ENCODE measurements at regions not wholly inside any gene's neighbourhood (a gene's known extent, or its start where the extent isn't known, plus 50 kb on each side); places are given as distances from the start of the nearest gene placed in this dataset.
"Not testable (repeated sequence)": the region's sequence is repeated elsewhere in the genome, so short reads cannot be mapped to it uniquely, and the experiment has no call there.

DNA sequence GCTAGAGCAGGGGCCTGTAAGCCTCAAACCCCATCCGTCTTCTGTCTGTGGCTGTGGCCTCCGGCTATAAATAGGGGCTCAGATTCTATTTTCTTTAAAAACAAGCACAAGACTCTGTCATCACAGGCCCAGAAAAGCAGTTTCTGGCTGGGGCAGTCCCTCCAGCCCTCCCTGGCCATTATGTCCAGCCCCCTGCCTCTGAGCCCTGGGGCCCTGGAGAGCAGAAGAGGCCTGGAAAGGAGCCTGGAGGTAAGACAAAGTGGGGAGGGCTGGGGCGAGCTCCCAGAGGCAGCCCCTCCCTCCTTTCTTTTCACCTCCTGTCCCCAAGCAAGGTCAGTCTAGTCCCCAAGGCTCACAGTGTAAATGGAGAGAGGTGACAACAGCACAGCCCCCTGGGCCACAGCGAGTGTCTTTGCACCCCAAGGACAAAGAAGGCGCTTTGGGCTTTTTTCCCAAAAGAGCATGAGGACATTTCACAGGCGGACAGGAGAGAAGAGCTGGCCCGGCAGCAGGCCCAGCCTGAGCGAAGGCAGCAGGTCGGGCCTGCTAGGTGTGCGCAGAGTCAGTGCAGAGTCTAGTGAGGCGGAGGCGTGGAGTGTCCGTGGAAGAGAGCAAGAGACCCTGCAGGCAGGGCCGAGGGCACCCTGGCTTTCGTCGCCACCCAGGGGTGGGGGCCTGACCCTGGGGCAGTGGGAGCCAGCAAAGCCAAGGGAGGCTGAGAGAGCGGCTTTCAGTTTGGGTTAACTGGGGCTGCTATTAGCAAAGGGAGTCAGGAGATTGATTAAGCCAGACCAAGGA is 188.3 kb downstream of the TBC1D2B start:
- WGBS (ENCODE audit: insufficient coverage) = 78% methylated on average over 14 of the region's 17 CpGs
- no peak overlapping the region for H3K4me3 ChIP-seq (ENCODE audit: low read length)
- H3K36me3 ChIP-seq (ENCODE audit: control insufficient read depth, insufficient read depth, low read length) = no peaks in the 10 kb centered on the region
- H3K27ac ChIP-seq (ENCODE audit: low read length) = peak overlapping the region; percentile 59
- no peaks in the 10 kb centered on the region for H3K27me3 ChIP-seq (ENCODE audit: control insufficient read depth, insufficient read depth, low read length)
- peak; percentile 42 for DNase-seq
- H3K9me3 ChIP-seq (replicated peaks; ENCODE audit: control insufficient read depth, low read depth, low read length) = no peaks in the 10 kb centered on the region
- H3K4me1 ChIP-seq (ENCODE audit: control insufficient read depth, insufficient read depth, low read length) = peaks cover 81% of the 10 kb centered on the region

DNA sequence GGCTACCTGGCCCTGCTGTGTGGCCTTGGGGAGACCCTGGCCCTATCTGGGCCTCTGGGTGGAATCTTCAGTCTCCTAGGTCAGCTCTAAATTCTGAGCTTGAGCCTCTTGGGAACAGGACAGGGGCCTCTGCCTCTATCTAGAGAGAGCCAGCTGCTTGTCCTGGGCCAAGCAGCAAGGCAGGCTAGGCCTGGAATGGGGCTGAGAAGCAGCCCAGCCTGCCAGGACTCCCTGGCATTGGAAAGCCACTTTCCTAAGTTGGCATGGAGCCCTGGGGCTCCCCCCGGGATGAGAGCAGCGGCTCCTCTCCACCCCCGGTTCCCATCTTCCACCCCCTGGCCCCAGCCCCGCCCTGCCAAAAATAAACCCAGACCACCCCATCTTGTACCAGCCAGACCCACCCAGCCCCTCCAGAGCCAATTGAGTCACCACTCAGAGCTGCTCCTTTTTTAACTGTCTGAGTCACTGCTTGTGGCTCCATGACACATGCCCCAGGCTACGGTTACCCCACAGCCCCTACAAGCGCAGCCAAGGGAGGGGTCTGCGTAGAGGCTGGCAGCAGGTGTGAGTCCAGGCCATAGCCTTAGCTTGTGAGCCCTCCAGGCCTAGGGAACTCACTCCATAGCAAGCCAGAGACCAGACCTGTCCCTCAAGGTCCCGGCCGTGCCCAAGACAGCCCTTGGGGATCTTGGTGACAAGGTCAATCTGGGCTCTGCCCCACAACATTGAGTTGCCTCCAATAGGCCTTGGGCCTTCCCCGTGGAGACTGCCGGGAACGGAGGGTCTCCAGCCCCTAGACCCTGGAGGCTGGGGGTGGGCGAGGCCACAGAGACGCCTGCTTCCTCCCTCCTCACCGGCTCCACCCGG is 189.7 kb downstream of the TBC1D2B start:
- Histone ChIP-seq H3K27ac (ENCODE audit: low read length) (peak overlapping the region; percentile 88), H3K4me1 (ENCODE audit: control insufficient read depth, insufficient read depth, low read length) (peaks cover 74% of the 10 kb centered on the region)
- not testable (repeated sequence) for H3K4me3 ChIP-seq (ENCODE audit: low read length); H3K36me3 ChIP-seq (ENCODE audit: control insufficient read depth, insufficient read depth, low read length); H3K9me3 ChIP-seq (replicated peaks; ENCODE audit: control insufficient read depth, low read depth, low read length); DNase-seq; H3K27me3 ChIP-seq (ENCODE audit: control insufficient read depth, insufficient read depth, low read length)
- no CpG with 5 or more reads among the region's 16 CpGs for WGBS (ENCODE audit: insufficient coverage)

DNA sequence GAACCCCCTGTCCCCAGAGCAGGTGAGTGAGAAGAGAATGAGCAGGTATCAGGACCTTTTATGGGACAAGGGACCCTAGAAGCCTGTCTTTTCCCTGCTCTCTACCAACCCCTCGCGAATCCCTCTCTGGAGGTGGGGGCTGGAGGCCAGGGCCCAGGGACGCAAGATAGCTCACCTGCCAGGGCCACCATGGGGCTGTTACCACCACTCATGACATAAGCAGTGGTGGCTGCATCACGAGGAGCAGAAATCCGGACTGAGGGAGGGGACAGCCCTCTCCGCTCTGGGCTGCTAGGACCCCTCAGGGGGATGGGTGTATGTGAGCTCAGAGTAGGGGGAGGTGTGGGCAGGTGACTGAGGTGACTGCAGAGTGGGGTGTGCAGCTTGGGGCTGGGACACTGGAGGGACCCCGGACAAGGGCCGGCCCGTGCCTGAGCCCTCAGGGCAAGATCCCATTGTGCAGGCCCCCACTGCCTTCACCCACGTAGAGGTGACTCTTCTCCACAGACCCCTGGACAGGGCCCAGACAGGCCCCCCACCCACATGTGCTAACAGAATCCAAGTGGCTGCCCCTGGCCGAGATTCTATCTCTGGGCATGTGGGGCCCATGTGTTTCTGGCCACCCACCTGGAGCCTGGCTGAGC is 190.6 kb downstream of the TBC1D2B start:
- H3K4me1 ChIP-seq (ENCODE audit: control insufficient read depth, insufficient read depth, low read length) = peaks cover 74% of the 10 kb centered on the region
- no peaks in the 10 kb centered on the region for H3K27me3 ChIP-seq (ENCODE audit: control insufficient read depth, insufficient read depth, low read length)
- peak overlapping the region; percentile 88 for H3K27ac ChIP-seq (ENCODE audit: low read length)
- H3K4me3 ChIP-seq (ENCODE audit: low read length) = no peak overlapping the region
- DNase-seq = no peak
- 89% methylated on average over 6 of the region's 11 CpGs for WGBS (ENCODE audit: insufficient coverage)
- no peaks in the 10 kb centered on the region for H3K9me3 ChIP-seq (replicated peaks; ENCODE audit: control insufficient read depth, low read depth, low read length)
- H3K36me3 ChIP-seq (ENCODE audit: control insufficient read depth, insufficient read depth, low read length) = no peaks in the 10 kb centered on the region

DNA sequence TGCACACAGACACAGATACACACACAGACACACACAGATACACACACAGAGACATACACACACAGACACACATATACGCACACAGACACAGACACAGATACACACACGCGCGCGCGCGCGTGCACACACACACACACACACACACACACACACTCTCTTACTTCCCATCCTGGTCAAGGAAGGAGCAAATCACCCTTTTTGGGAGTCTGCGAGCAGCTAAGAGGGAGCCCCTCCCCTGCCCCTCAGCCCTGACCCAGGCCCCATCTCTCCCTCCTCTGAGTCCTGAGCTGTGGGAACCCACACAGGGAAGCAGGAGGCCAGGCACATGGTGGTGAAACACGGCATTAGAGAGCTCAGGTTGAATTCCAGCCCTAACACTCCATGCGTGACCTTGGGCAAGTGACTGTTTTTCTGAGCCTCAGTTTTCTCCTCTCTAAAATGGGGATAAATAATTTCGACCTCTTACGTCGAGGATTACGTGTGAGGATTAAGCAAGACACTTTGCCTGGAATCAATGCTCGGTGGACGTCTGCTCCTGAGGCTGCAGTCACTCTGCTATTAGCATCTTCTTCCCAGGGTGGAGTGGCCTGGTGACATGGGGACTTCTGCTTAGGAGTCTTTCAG is 191.5 kb downstream of the TBC1D2B start:
- not testable (repeated sequence) for H3K4me3 ChIP-seq (ENCODE audit: low read length); DNase-seq; H3K9me3 ChIP-seq (replicated peaks; ENCODE audit: control insufficient read depth, low read depth, low read length); H3K27me3 ChIP-seq (ENCODE audit: control insufficient read depth, insufficient read depth, low read length); H3K36me3 ChIP-seq (ENCODE audit: control insufficient read depth, insufficient read depth, low read length)
- H3K27ac ChIP-seq (ENCODE audit: low read length) = peak overlapping the region; percentile 9
- WGBS (ENCODE audit: insufficient coverage) = 93% methylated on average over 5 of the region's 17 CpGs
- H3K4me1 ChIP-seq (ENCODE audit: control insufficient read depth, insufficient read depth, low read length) = peaks cover 70% of the 10 kb centered on the region

DNA sequence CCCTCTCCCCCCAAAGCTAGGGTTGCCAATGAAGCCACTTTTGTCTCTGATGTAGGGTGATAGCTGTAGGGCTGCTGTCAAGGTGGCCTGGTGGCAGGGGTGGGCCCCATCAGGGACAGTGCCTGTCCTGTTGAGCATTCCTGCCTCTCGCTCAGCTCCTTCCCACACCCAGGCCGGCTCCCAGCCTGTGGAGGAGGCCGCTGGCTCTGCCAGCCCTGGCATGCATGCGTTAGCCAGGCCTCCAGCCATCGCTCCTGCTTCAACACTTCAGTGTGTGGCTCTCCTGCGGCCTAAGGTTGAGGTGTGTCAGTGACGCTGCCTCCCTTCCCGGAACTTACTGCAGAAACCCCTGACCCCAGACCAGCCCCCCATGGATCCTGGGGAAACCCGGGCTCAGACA is 194.5 kb downstream of the TBC1D2B start:
- not testable (repeated sequence) for DNase-seq; H3K9me3 ChIP-seq (replicated peaks; ENCODE audit: control insufficient read depth, low read depth, low read length); H3K27me3 ChIP-seq (ENCODE audit: control insufficient read depth, insufficient read depth, low read length); H3K36me3 ChIP-seq (ENCODE audit: control insufficient read depth, insufficient read depth, low read length); H3K27ac ChIP-seq (ENCODE audit: low read length); H3K4me3 ChIP-seq (ENCODE audit: low read length)
- no CpG with 5 or more reads among the region's 9 CpGs for WGBS (ENCODE audit: insufficient coverage)
- H3K4me1 ChIP-seq (ENCODE audit: control insufficient read depth, insufficient read depth, low read length) = peaks cover 47% of the 10 kb centered on the region

DNA sequence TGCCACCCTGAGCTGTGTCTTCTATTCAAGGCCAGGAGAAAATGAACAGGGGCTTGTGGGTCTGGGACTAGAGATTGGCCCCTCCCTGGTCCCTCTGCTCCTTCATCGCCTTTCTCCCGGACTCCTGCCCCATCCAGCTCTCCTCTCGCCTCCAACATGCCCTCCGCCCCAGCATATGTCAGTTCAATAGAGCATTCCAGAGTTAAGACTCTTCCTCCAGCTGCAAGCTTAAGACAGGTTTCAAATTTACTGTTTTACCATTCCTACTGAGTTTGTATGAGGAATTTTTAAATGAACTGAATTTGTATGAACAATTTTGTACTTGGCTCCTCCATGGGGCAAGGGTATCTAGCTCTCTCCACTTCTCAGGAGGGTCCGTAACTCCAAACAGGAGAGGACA is 195.6 kb downstream of the TBC1D2B start:
- no peaks in the 10 kb centered on the region for H3K36me3 ChIP-seq (ENCODE audit: control insufficient read depth, insufficient read depth, low read length)
- H3K27ac ChIP-seq (ENCODE audit: low read length) = no peak overlapping the region
- 63% methylated on average over 2 of the region's 5 CpGs for whole genome bisulfite sequencing (ENCODE audit: insufficient coverage)
- H3K27me3 ChIP-seq (ENCODE audit: control insufficient read depth, insufficient read depth, low read length) = no peaks in the 10 kb centered on the region
- no peak overlapping the region for H3K4me3 ChIP-seq (ENCODE audit: low read length)
- peaks cover 49% of the 10 kb centered on the region for H3K4me1 ChIP-seq (ENCODE audit: control insufficient read depth, insufficient read depth, low read length)
- DNase-seq = no peak
- H3K9me3 ChIP-seq (replicated peaks; ENCODE audit: control insufficient read depth, low read depth, low read length) = no peaks in the 10 kb centered on the region

DNA sequence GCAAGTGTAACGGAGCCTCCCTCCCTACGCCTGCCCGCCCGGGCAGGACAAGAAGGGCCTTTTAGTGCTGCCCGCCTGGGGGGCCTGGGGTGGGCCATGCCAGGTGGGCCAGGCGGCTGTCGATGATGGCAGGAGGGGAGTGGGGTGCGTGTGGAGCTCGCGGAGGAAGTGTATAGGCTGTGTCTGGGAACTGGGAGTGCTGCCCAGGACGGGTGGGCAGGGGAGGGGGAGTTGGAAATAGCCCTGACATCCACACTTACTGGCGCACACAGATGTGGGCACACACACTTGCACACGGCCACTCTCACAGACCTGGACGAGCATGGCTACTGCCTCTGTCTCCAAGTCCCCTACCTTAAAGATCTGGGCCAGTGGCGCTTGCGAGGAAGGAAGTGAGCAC is 196.0 kb downstream of the TBC1D2B start:
- not testable (repeated sequence) for H3K27me3 ChIP-seq (ENCODE audit: control insufficient read depth, insufficient read depth, low read length); H3K4me3 ChIP-seq (ENCODE audit: low read length); H3K27ac ChIP-seq (ENCODE audit: low read length); H3K9me3 ChIP-seq (replicated peaks; ENCODE audit: control insufficient read depth, low read depth, low read length); H3K36me3 ChIP-seq (ENCODE audit: control insufficient read depth, insufficient read depth, low read length)
- 39% methylated on average over 7 of the region's 16 CpGs for WGBS (ENCODE audit: insufficient coverage)
- H3K4me1 ChIP-seq (ENCODE audit: control insufficient read depth, insufficient read depth, low read length) = peaks cover 45% of the 10 kb centered on the region
- peak; percentile 36 for DNase-seq

DNA sequence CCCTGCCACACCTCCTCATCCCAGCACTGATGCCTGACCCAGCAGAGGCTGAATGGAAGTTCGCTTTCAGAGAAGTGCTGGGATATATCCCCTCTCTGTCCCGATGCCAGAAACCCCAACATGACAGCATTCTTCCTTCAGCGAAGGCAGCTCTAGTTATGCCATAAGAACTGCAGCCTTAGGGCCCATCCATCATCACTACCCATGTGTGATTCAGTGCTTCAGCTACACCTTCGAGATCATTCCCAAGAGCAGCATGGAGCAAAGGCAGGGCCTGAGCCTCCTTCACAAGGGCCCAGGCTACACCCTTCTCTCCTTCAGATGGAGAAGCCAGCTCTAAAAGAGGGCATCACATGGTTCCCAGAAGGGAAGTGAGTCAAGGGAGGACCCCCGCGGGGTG is 198.0 kb downstream of the TBC1D2B start:
- not testable (repeated sequence) for H3K36me3 ChIP-seq (ENCODE audit: control insufficient read depth, insufficient read depth, low read length); H3K9me3 ChIP-seq (replicated peaks; ENCODE audit: control insufficient read depth, low read depth, low read length); DNase-seq; H3K4me3 ChIP-seq (ENCODE audit: low read length); H3K27me3 ChIP-seq (ENCODE audit: control insufficient read depth, insufficient read depth, low read length); H3K27ac ChIP-seq (ENCODE audit: low read length)
- peaks cover 40% of the 10 kb centered on the region for H3K4me1 ChIP-seq (ENCODE audit: control insufficient read depth, insufficient read depth, low read length)
- WGBS (ENCODE audit: insufficient coverage) = 38% methylated on average over 3 of the region's 6 CpGs

DNA sequence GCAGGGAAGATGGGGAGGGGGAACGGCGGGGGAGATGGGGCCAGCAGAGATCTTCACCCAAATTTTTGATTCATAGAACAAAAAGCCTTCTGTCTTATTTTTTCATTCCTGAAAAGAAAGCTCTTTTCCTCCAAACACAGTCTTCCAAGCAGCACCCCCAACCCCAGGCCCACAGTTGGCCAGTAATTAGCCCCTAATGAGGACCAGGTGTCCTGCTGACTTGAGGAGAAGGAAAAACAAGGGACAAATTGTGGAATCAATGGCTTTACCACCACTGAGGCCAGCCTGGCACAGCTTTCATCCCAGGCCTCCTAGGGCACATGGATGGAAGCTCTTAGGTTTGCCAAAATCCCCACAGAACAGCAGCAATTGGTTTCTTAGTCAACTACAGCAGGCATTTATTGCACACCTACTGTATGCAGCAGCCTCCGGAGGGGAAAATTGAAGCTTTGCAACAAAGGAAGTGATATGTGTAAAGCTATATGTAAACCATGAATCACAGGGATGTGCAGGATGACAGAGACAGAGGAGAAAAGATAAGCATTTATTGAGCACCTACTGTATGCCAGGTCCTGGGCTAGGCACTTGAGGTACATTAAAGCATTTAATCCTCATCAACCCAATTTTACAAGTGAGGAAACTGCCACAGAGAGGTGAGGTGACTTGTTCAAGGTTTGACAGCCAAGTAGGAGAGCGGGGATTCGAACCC is 199.5 kb downstream of the TBC1D2B start:
- no peak overlapping the region for H3K4me3 ChIP-seq (ENCODE audit: low read length)
- DNase-seq = no peak
- H3K36me3 ChIP-seq (ENCODE audit: control insufficient read depth, insufficient read depth, low read length) = no peaks in the 10 kb centered on the region
- H3K27ac ChIP-seq (ENCODE audit: low read length) = no peak overlapping the region
- no peaks in the 10 kb centered on the region for H3K27me3 ChIP-seq (ENCODE audit: control insufficient read depth, insufficient read depth, low read length)
- no peaks in the 10 kb centered on the region for H3K9me3 ChIP-seq (replicated peaks; ENCODE audit: control insufficient read depth, low read depth, low read length)
- H3K4me1 ChIP-seq (ENCODE audit: control insufficient read depth, insufficient read depth, low read length) = peaks cover 43% of the 10 kb centered on the region
- WGBS (ENCODE audit: insufficient coverage) = 95% methylated on average over 2 of the region's 5 CpGs
